Progenitor cell of endocrine pancreas (in vitro differentiated cells): ENCODE measurements at regions not wholly inside any gene's neighbourhood (a gene's known extent, or its start where the extent isn't known, plus 50 kb on each side); places are given as distances from the start of the nearest gene placed in this dataset.

Source experiments
- DNase-seq: peaks from one replicate; pipeline ENCODE4 v3.0.0; 2021; ENCODE audit warnings: low spot score; ENCODE audit not compliant: unreplicated experiment
- H3K27ac Mint-ChIP-seq: 2 replicates; pipeline ENCODE4 v1.8.0; 2021; ENCODE audit warnings: mild to moderate bottlenecking, moderate library complexity, mixed read lengths
- H3K27me3 Mint-ChIP-seq: 2 replicates; pipeline ENCODE4 v1.8.0; 2021; ENCODE audit warnings: mixed read lengths
- H3K36me3 Mint-ChIP-seq: 2 replicates; pipeline ENCODE4 v1.8.0; 2022; ENCODE audit warnings: mixed read lengths; ENCODE audit not compliant: insufficient read depth
- H3K4me1 Mint-ChIP-seq: 2 replicates; pipeline ENCODE4 v1.8.0; 2021; ENCODE audit warnings: low read depth, mixed read lengths
- H3K4me3 Mint-ChIP-seq: 2 replicates; pipeline ENCODE4 v1.8.0; 2021; ENCODE audit warnings: low read depth, mild to moderate bottlenecking, moderate library complexity, mixed read lengths
- H3K9me3 Mint-ChIP-seq: 2 replicates; pipeline ENCODE4 v1.8.0; 2021; ENCODE audit warnings: low read depth, mixed read lengths
- CTCF ChIP-seq: fragments of 200-600 bp; sonication (generic); IDR thresholded peaks from one replicate; pipeline ENCODE4 v1.5.0; 2021; ENCODE audit warnings: antibody characterized with exemption, mild to moderate bottlenecking; ENCODE audit not compliant: unreplicated experiment

DNA sequence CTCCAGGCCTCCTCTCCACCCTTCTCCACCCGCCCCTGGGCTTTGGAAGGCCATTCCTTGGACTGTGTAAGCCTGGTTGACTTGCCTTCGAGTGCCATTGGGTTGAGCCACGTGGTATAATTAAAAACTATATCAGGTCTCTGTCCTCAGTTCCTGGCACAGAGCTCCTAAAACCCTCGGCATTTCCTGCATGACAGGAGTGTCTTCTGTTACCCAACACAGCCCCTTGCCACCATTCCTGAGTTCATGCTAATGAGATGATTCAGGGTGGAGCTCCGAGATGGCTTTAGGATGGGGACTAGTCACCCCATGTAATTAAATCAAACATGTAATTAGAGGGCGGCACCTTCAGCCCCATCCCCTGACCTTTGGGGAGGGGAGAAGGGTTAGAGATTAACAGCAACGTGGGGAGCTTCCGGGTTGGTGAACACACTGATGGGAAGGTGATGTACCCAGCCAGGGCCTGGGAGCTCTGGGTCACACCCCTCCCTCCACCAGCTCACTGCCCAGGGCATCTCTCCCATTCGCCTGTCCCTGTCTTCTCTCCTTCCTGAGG, 256.4 kb downstream of the FAM43A start:
- peaks cover 23% of the 10 kb centered on the region for H3K27me3 Mint-ChIP-seq
- DNase-seq: no peak
- H3K4me3 Mint-ChIP-seq: no peak overlapping the region
- H3K27ac Mint-ChIP-seq: no peak overlapping the region
- H3K36me3 Mint-ChIP-seq: no peaks in the 10 kb centered on the region
- no peak for TF ChIP-seq CTCF
- no peaks in the 10 kb centered on the region for H3K9me3 Mint-ChIP-seq
- no peaks in the 10 kb centered on the region for H3K4me1 Mint-ChIP-seq

GRCh38 chr3:194944526-194944925, 258.8 kb downstream of the FAM43A start:
- peaks cover 3% of the 10 kb centered on the region for H3K9me3 Mint-ChIP-seq
- H3K4me3 Mint-ChIP-seq: no peak overlapping the region
- H3K36me3 Mint-ChIP-seq: no peaks in the 10 kb centered on the region
- H3K27ac Mint-ChIP-seq: no peak overlapping the region
- H3K27me3 Mint-ChIP-seq: peaks cover 18% of the 10 kb centered on the region
- H3K4me1 Mint-ChIP-seq: no peaks in the 10 kb centered on the region
- no peak for TF ChIP-seq CTCF
- no peak for DNase-seq

GRCh38 chr3:194945508-194945907, 259.8 kb downstream of the FAM43A start:
- Mint-ChIP-seq H3K4me3 (no peak overlapping the region), H3K27me3 (peaks cover 18% of the 10 kb centered on the region), H3K36me3 (no peaks in the 10 kb centered on the region), H3K9me3 (peaks cover 3% of the 10 kb centered on the region), H3K27ac (no peak overlapping the region), H3K4me1 (no peaks in the 10 kb centered on the region)
- TF ChIP-seq CTCF: no peak
- DNase-seq: no peak

GRCh38 chr3:194946091-194946490, 260.4 kb downstream of the FAM43A start:
- no peak for DNase-seq
- no peak for TF ChIP-seq CTCF
- Mint-ChIP-seq H3K4me3 (no peak overlapping the region), H3K36me3 (no peaks in the 10 kb centered on the region), H3K27me3 (peaks cover 14% of the 10 kb centered on the region), H3K9me3 (peaks cover 3% of the 10 kb centered on the region), H3K27ac (peak overlapping the region; percentile 47), H3K4me1 (no peaks in the 10 kb centered on the region)

DNA sequence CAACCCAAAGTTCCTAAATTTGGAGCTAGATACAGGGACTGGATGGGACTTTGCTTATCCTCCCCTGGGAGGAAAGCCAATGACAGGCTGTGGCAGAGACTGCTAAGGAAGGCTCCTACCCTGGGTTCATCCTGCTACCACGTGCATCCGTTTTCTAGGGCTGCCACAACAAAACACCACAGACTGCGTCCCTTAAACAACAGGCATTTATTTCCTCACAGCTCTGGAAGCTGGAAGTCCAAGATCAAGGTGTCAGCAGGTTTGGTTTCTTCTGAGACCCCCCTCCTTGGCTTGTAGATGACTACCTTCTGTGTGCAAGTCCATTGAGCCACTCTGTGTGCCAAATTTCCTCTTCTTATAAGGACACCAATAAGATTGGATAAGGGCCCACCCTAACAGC, 263.9 kb downstream of the FAM43A start:
- Mint-ChIP-seq H3K27ac (no peak overlapping the region), H3K4me3 (no peak overlapping the region), H3K9me3 (peaks cover 3% of the 10 kb centered on the region), H3K4me1 (peaks cover 5% of the 10 kb centered on the region), H3K27me3 (peaks cover 6% of the 10 kb centered on the region), H3K36me3 (no peaks in the 10 kb centered on the region)
- TF ChIP-seq CTCF: no peak
- no peak for DNase-seq
